ENCODE measurements at regions not wholly inside any gene's neighbourhood (a gene's known extent, or its start where the extent isn't known, plus 50 kb on each side); places are given as distances from the start of the nearest gene placed in this dataset.
"Not testable (repeated sequence)": the region's sequence is repeated elsewhere in the genome, so short reads cannot be mapped to it uniquely, and the experiment has no call there.

GRCh38 chr16:65698791-65699321, 577.0 kb upstream of the CDH11 start:
- no peaks in the 10 kb centered on the region for H3K36me3 Mint-ChIP-seq
- Histone ChIP-seq H3K4me1 (ENCODE audit: control insufficient read depth in 1 of 2, extremely low read depth in 1 of 2, insufficient read depth in 2 of 2, low read length in 2 of 2) (no peaks in the 10 kb centered on the region), H3K9me3 (no peaks in the 10 kb centered on the region), H3K27me3 (replicated peaks in 1 of 2; ENCODE audit: control insufficient read depth in 2 of 2, extremely low read depth in 1 of 2, insufficient read depth in 2 of 2, low read length in 1 of 2) (no peaks in the 10 kb centered on the region), H3K36me3 (ENCODE audit: control insufficient read depth in 2 of 2, extremely low read depth in 1 of 2, insufficient read depth in 1 of 2, low read length in 1 of 2) (no peaks in the 10 kb centered on the region), H3K27ac (ENCODE audit: low read length) (no peak overlapping the region), H3K4me3 (ENCODE audit: control insufficient read depth in 1 of 2, extremely low read depth in 1 of 2, low read length in 1 of 2) (no peak overlapping the region)
- ATAC-seq (replicated peaks in 1 of 4), result no peak
- no CpG with 5 or more reads among the region's 4 CpGs for WGBS (ENCODE audit: insufficient coverage)
- POLR2A ChIA-PET, result no interaction called here
- CTCF ChIA-PET, result no interaction called here
- H3K4me1 Mint-ChIP-seq, result no peaks in the 10 kb centered on the region
- H3K27me3 Mint-ChIP-seq, result peaks cover 0 to 2% of the 10 kb centered on the region in 2 donors
- no peak for DNase-seq
- no peak overlapping the region for H3K27ac Mint-ChIP-seq
- H3K9me3 Mint-ChIP-seq, result peaks cover 0 to 10% (median 6%) of the 10 kb centered on the region in 3 donors
- no peak overlapping the region for H3K4me3 Mint-ChIP-seq

- Histone ChIP-seq H3K27ac (ENCODE audit: low read length) (no peak overlapping the region), H3K9me3 (no peaks in the 10 kb centered on the region), H3K27me3 (replicated peaks in 1 of 2; ENCODE audit: control insufficient read depth in 2 of 2, extremely low read depth in 1 of 2, insufficient read depth in 2 of 2, low read length in 1 of 2) (no peaks in the 10 kb centered on the region), H3K36me3 (ENCODE audit: control insufficient read depth in 2 of 2, extremely low read depth in 1 of 2, insufficient read depth in 1 of 2, low read length in 1 of 2) (no peaks in the 10 kb centered on the region), H3K4me3 (ENCODE audit: control insufficient read depth in 1 of 2, extremely low read depth in 1 of 2, low read length in 1 of 2) (no peak overlapping the region), H3K4me1 (ENCODE audit: control insufficient read depth in 1 of 2, extremely low read depth in 1 of 2, insufficient read depth in 2 of 2, low read length in 2 of 2) (no peaks in the 10 kb centered on the region)
- no peaks in the 10 kb centered on the region for H3K36me3 Mint-ChIP-seq
- ChIA-PET POLR2A (no interaction called here), CTCF (no interaction called here)
- 74% methylated on average over 3 of the region's 5 CpGs for WGBS (ENCODE audit: insufficient coverage)
- no peaks in the 10 kb centered on the region for H3K27me3 Mint-ChIP-seq
- ATAC-seq (replicated peaks in 1 of 4), result no peak
- H3K9me3 Mint-ChIP-seq, result peaks cover 0 to 10% (median 6%) of the 10 kb centered on the region in 3 donors
- H3K4me3 Mint-ChIP-seq, result no peak overlapping the region
- no peak for DNase-seq
- H3K27ac Mint-ChIP-seq, result no peak overlapping the region
- H3K4me1 Mint-ChIP-seq, result no peaks in the 10 kb centered on the region
These were observed 575.7 kb upstream of the CDH11 start for GRCh38 chr16:65697521-65697920.

GRCh38 chr16:65697065-65697464, 575.2 kb upstream of the CDH11 start:
- no peak for ATAC-seq (replicated peaks in 1 of 4)
- CTCF ChIA-PET, result no interaction called here
- H3K4me1 Mint-ChIP-seq, result no peaks in the 10 kb centered on the region

GRCh38 chr16:65691846-65692245, 570.0 kb upstream of the CDH11 start:
- H3K27me3 ChIP-seq (replicated peaks in 1 of 2; ENCODE audit: control insufficient read depth in 2 of 2, extremely low read depth in 1 of 2, insufficient read depth in 2 of 2, low read length in 1 of 2); H3K4me3 Mint-ChIP-seq; DNase-seq; H3K36me3 ChIP-seq (ENCODE audit: control insufficient read depth in 2 of 2, extremely low read depth in 1 of 2, insufficient read depth in 1 of 2, low read length in 1 of 2); H3K27ac Mint-ChIP-seq; H3K4me1 ChIP-seq (ENCODE audit: control insufficient read depth in 1 of 2, extremely low read depth in 1 of 2, insufficient read depth in 2 of 2, low read length in 2 of 2); H3K27ac ChIP-seq (ENCODE audit: low read length); H3K9me3 ChIP-seq; H3K9me3 Mint-ChIP-seq; H3K4me1 Mint-ChIP-seq; ATAC-seq (replicated peaks in 1 of 4); POLR2A ChIA-PET; H3K27me3 Mint-ChIP-seq; H3K36me3 Mint-ChIP-seq; CTCF ChIA-PET; H3K4me3 ChIP-seq (ENCODE audit: control insufficient read depth in 1 of 2, extremely low read depth in 1 of 2, low read length in 1 of 2): not testable (repeated sequence)
- WGBS (ENCODE audit: insufficient coverage), result no CpG with 5 or more reads among the region's 4 CpGs

More at GRCh38 chr16:65697065-65697464, 575.2 kb upstream of the CDH11 start:
- Histone ChIP-seq H3K4me3 (ENCODE audit: control insufficient read depth in 1 of 2, extremely low read depth in 1 of 2, low read length in 1 of 2) (no peak overlapping the region), H3K9me3 (no peaks in the 10 kb centered on the region), H3K36me3 (ENCODE audit: control insufficient read depth in 2 of 2, extremely low read depth in 1 of 2, insufficient read depth in 1 of 2, low read length in 1 of 2) (no peaks in the 10 kb centered on the region), H3K4me1 (ENCODE audit: control insufficient read depth in 1 of 2, extremely low read depth in 1 of 2, insufficient read depth in 2 of 2, low read length in 2 of 2) (no peaks in the 10 kb centered on the region), H3K27ac (ENCODE audit: low read length) (no peak overlapping the region), H3K27me3 (replicated peaks in 1 of 2; ENCODE audit: control insufficient read depth in 2 of 2, extremely low read depth in 1 of 2, insufficient read depth in 2 of 2, low read length in 1 of 2) (no peaks in the 10 kb centered on the region)
- Mint-ChIP-seq H3K27ac (no peak overlapping the region), H3K27me3 (no peaks in the 10 kb centered on the region), H3K9me3 (peaks cover 0 to 10% (median 6%) of the 10 kb centered on the region in 3 donors), H3K36me3 (no peaks in the 10 kb centered on the region), H3K4me3 (no peak overlapping the region)
- WGBS (ENCODE audit: insufficient coverage), result no CpG with 5 or more reads among the region's 1 CpG
- no peak for DNase-seq
- POLR2A ChIA-PET, result no interaction called here

GRCh38 chr16:65689726-65690125, 567.9 kb upstream of the CDH11 start:
- Histone ChIP-seq H3K27ac (ENCODE audit: low read length) (no peak overlapping the region), H3K9me3 (no peaks in the 10 kb centered on the region), H3K4me1 (ENCODE audit: control insufficient read depth in 1 of 2, extremely low read depth in 1 of 2, insufficient read depth in 2 of 2, low read length in 2 of 2) (no peaks in the 10 kb centered on the region), H3K36me3 (ENCODE audit: control insufficient read depth in 2 of 2, extremely low read depth in 1 of 2, insufficient read depth in 1 of 2, low read length in 1 of 2) (no peaks in the 10 kb centered on the region), H3K4me3 (ENCODE audit: control insufficient read depth in 1 of 2, extremely low read depth in 1 of 2, low read length in 1 of 2) (no peak overlapping the region), H3K27me3 (replicated peaks in 1 of 2; ENCODE audit: control insufficient read depth in 2 of 2, extremely low read depth in 1 of 2, insufficient read depth in 2 of 2, low read length in 1 of 2) (no peaks in the 10 kb centered on the region)
- ChIA-PET POLR2A (no interaction called here), CTCF (no interaction called here)
- DNase-seq (no peak), ATAC-seq (replicated peaks in 1 of 4) (no peak)
- Mint-ChIP-seq H3K9me3 (peaks cover 3 to 4% (median 4%) of the 10 kb centered on the region in 3 donors), H3K4me3 (no peak overlapping the region), H3K27me3 (no peaks in the 10 kb centered on the region), H3K36me3 (no peaks in the 10 kb centered on the region), H3K27ac (no peak overlapping the region), H3K4me1 (no peaks in the 10 kb centered on the region)
- WGBS (ENCODE audit: insufficient coverage), result no CpG with 5 or more reads among the region's 8 CpGs

- POLR2A ChIA-PET, result no interaction called here
- DNase-seq (no peak), ATAC-seq (replicated peaks in 1 of 4) (no peak)
- Mint-ChIP-seq H3K4me1 (no peaks in the 10 kb centered on the region), H3K27me3 (no peaks in the 10 kb centered on the region), H3K27ac (no peak overlapping the region), H3K9me3 (peaks cover 3 to 10% (median 4%) of the 10 kb centered on the region in 3 donors), H3K36me3 (no peaks in the 10 kb centered on the region), H3K4me3 (no peak overlapping the region)
- H3K27me3 ChIP-seq (replicated peaks in 1 of 2; ENCODE audit: control insufficient read depth in 2 of 2, extremely low read depth in 1 of 2, insufficient read depth in 2 of 2, low read length in 1 of 2), result no peaks in the 10 kb centered on the region
- 100% methylated on average over 1 of the region's 1 CpG for WGBS (ENCODE audit: insufficient coverage)
- H3K4me3 ChIP-seq (ENCODE audit: control insufficient read depth in 1 of 2, extremely low read depth in 1 of 2, low read length in 1 of 2), result no peak overlapping the region
- H3K4me1 ChIP-seq (ENCODE audit: control insufficient read depth in 1 of 2, extremely low read depth in 1 of 2, insufficient read depth in 2 of 2, low read length in 2 of 2), result no peaks in the 10 kb centered on the region
- H3K27ac ChIP-seq (ENCODE audit: low read length), result no peak overlapping the region
- CTCF ChIA-PET, result no interaction called here
- no peaks in the 10 kb centered on the region for H3K36me3 ChIP-seq (ENCODE audit: control insufficient read depth in 2 of 2, extremely low read depth in 1 of 2, insufficient read depth in 1 of 2, low read length in 1 of 2)
- no peaks in the 10 kb centered on the region for H3K9me3 ChIP-seq
These were observed 566.4 kb upstream of the CDH11 start for GRCh38 chr16:65688301-65688700.

- Mint-ChIP-seq H3K27ac (no peak overlapping the region), H3K4me3 (no peak overlapping the region), H3K4me1 (no peaks in the 10 kb centered on the region), H3K27me3 (no peaks in the 10 kb centered on the region), H3K9me3 (peaks cover 3 to 13% (median 10%) of the 10 kb centered on the region in 3 donors), H3K36me3 (no peaks in the 10 kb centered on the region)
- no peak overlapping the region for H3K4me3 ChIP-seq (ENCODE audit: control insufficient read depth in 1 of 2, extremely low read depth in 1 of 2, low read length in 1 of 2)
- no peak overlapping the region for H3K27ac ChIP-seq (ENCODE audit: low read length)
- CTCF ChIA-PET, result no interaction called here
- DNase-seq (no peak), ATAC-seq (replicated peaks in 1 of 4) (no peak)
- H3K4me1 ChIP-seq (ENCODE audit: control insufficient read depth in 1 of 2, extremely low read depth in 1 of 2, insufficient read depth in 2 of 2, low read length in 2 of 2), result no peaks in the 10 kb centered on the region
- no peaks in the 10 kb centered on the region for H3K27me3 ChIP-seq (replicated peaks in 1 of 2; ENCODE audit: control insufficient read depth in 2 of 2, extremely low read depth in 1 of 2, insufficient read depth in 2 of 2, low read length in 1 of 2)
- no peaks in the 10 kb centered on the region for H3K9me3 ChIP-seq
- POLR2A ChIA-PET, result no interaction called here
- no peaks in the 10 kb centered on the region for H3K36me3 ChIP-seq (ENCODE audit: control insufficient read depth in 2 of 2, extremely low read depth in 1 of 2, insufficient read depth in 1 of 2, low read length in 1 of 2)
These were observed 562.4 kb upstream of the CDH11 start for GRCh38 chr16:65684230-65684629.

Measured in T-cell (primary cell).